Lower lobe of right lung (tissue), 2 donors: ENCODE measurements at regions not wholly inside any gene's neighbourhood (a gene's known extent, or its start where the extent isn't known, plus 50 kb on each side); places are given as distances from the start of the nearest gene placed in this dataset.
A peak's percentile ranks its signal among the peaks of the same experiment; 100 is the strongest.

Experiments
- ATAC-seq, 2 donors: fragments of 200-7000 bp; cut with Tn5 transposase; one replicate each; pipeline ENCODE4 v1.9.1; 2020 to 2022; ENCODE audit warnings: mild to moderate bottlenecking in 2 of 2, moderate library complexity in 2 of 2
- DNase-seq: peaks from one replicate; pipeline ENCODE4 v3.0.0-alpha.2; 2020
- H3K27ac ChIP-seq: fragments of 200-600 bp; one replicate; pipeline ENCODE4 v1.8.0; 2022
- H3K27me3 ChIP-seq: fragments of 200-600 bp; one replicate; pipeline ENCODE4 v1.8.0; 2022; ENCODE audit warnings: low read depth
- H3K36me3 ChIP-seq: fragments of 200-600 bp; one replicate; pipeline ENCODE4 v1.8.0; 2022; ENCODE audit warnings: mild to moderate bottlenecking
- H3K4me1 ChIP-seq: fragments of 200-600 bp; one replicate; pipeline ENCODE4 v1.8.0; 2022
- H3K4me3 ChIP-seq: fragments of 200-600 bp; one replicate; pipeline ENCODE4 v1.8.0; 2022; ENCODE audit warnings: mild to moderate bottlenecking
- H3K9me3 ChIP-seq: fragments of 200-600 bp; one replicate; pipeline ENCODE4 v1.8.0; 2022
- intact Hi-C: fragments of 100-400 bp; cut with DNase I; formaldehyde crosslinking; loops from one replicate; pipeline ENCODE4 v1.11.0; 2022
- TF ChIP-seq, protein P1 (sequence below): fragments of 200-600 bp; IDR thresholded peaks from one replicate; pipeline ENCODE4 v1.8.0; 2022; ENCODE audit warnings: antibody characterized with exemption, mild to moderate bottlenecking
- donor health status: DM: no; HTN: yes; CAD: no; lungs with severe emphysema.

DNA sequence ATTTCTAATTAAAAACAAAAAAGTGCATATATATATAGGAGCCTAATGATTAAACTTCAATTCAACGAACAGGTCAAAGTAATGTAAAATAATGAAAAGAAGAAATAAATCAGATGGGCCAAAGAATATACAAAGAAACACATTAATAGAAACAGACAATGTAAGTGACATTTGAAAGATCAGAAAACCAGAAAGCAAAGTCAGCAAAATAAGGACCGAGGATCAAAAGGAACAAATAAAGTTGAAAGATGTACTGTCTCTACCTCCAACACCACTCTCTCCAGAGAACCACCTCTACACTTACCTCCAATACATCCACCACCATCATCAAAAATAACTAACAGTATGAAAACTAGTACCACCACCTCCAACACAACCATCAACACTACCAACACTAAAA is 1226.3 kb upstream of the NCAM2 start:
- intact Hi-C loops, result no loop called here
- Histone ChIP-seq H3K27ac (no peak overlapping the region), H3K4me3 (no peak overlapping the region), H3K4me1 (no peaks in the 10 kb centered on the region), H3K9me3 (no peaks in the 10 kb centered on the region), H3K36me3 (no peaks in the 10 kb centered on the region), H3K27me3 (no peaks in the 10 kb centered on the region)
- DNase-seq, result no peak
- TF ChIP-seq, protein P1, sequence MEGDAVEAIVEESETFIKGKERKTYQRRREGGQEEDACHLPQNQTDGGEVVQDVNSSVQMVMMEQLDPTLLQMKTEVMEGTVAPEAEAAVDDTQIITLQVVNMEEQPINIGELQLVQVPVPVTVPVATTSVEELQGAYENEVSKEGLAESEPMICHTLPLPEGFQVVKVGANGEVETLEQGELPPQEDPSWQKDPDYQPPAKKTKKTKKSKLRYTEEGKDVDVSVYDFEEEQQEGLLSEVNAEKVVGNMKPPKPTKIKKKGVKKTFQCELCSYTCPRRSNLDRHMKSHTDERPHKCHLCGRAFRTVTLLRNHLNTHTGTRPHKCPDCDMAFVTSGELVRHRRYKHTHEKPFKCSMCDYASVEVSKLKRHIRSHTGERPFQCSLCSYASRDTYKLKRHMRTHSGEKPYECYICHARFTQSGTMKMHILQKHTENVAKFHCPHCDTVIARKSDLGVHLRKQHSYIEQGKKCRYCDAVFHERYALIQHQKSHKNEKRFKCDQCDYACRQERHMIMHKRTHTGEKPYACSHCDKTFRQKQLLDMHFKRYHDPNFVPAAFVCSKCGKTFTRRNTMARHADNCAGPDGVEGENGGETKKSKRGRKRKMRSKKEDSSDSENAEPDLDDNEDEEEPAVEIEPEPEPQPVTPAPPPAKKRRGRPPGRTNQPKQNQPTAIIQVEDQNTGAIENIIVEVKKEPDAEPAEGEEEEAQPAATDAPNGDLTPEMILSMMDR, result no peak
- ATAC-seq, result no peak

DNA sequence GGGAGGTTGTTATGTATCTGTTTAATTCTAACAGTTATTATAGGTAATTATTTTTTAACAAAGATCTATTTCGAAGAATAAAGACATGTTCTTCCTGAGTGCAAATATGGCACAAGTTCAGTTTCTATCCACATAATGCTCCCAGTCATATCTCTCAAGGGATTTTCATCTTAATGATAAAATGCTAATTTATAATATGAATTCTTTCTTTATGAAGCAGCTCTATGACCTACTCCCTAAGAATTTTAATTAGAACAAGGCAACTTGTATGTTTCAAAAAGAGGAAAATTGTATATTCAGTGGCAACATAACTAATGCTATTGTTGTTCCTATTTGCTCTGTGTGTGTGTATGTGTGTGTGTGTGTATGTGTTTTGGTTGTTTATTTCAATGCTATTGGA is 1222.1 kb upstream of the NCAM2 start:
- ATAC-seq (no peak), DNase-seq (no peak)
- no peaks in the 10 kb centered on the region for H3K36me3 ChIP-seq
- H3K4me3 ChIP-seq, result no peak overlapping the region
- TF ChIP-seq, protein P1, result no peak
- no peaks in the 10 kb centered on the region for H3K9me3 ChIP-seq
- H3K27me3 ChIP-seq, result no peaks in the 10 kb centered on the region
- H3K27ac ChIP-seq, result no peak overlapping the region
- intact Hi-C loops, result no loop called here
- H3K4me1 ChIP-seq, result no peaks in the 10 kb centered on the region

DNA sequence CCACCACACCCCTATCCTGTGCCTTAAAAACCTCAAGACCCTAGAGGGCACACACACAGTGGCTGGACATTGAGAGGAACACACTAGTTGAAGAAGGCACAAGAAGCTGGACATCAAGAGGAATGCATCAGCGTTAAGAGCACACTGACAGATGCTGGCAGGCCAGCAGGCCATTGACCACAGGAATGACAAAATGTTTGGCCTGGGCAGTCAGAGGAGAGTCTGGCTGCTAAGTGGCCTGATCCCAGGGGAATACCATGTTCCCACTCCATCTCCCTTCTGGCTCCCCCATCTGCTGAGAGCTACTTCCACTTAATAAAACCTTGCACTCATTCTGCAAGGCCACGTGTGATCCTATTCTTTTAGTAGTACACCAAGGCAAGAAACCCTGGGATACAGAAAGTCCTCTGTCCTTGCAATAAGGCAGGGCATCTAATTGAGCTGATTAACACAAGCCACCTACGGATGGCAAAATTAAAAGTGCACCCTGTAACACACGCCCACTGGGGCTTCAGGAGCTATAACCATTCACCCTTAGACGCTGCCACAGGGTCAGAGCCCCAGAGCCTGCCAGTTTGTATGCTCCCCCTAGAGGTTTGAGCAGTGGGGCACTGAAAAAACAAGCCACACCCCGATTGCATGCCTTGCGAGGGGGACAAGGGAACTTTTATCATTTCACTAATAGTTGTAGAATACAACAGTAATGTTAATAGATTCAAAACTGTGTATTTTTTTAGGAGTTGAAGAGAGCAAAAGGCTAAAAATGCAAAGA is 1216.1 kb upstream of the NCAM2 start:
- TF ChIP-seq, protein P1, result no peak
- Histone ChIP-seq H3K4me3 (no peak overlapping the region), H3K36me3 (no peaks in the 10 kb centered on the region), H3K9me3 (no peaks in the 10 kb centered on the region), H3K27ac (no peak overlapping the region), H3K27me3 (no peaks in the 10 kb centered on the region), H3K4me1 (no peaks in the 10 kb centered on the region)
- ATAC-seq, result no peak
- intact Hi-C loops, result no loop called here
- no peak for DNase-seq

DNA sequence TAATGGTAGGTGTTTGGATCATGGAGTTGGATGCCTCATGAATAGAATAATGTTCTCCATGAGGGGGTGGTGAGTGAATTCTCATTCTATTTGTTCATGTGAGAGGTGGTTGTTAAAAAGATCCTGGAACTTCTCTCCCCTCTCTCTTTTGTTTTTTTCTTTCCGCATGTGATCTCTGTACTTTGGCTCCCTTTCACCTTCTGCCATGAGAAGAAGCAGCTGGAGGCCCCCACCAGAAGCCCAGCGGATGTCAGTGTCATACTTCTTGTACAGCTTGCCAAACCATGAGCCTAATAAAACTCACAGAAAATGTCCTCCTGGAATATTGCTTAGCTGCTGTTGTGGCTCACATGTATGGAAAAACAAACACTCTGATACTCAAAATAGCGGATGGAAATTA is 1212.3 kb upstream of the NCAM2 start:
- ATAC-seq, result no peak
- no peak overlapping the region for H3K4me3 ChIP-seq
- no peak for DNase-seq
- no peaks in the 10 kb centered on the region for H3K9me3 ChIP-seq
- no peaks in the 10 kb centered on the region for H3K27me3 ChIP-seq
- no peaks in the 10 kb centered on the region for H3K4me1 ChIP-seq
- H3K27ac ChIP-seq, result no peak overlapping the region
- no peaks in the 10 kb centered on the region for H3K36me3 ChIP-seq
- intact Hi-C loops, result no loop called here
- TF ChIP-seq, protein P1, result no peak

DNA sequence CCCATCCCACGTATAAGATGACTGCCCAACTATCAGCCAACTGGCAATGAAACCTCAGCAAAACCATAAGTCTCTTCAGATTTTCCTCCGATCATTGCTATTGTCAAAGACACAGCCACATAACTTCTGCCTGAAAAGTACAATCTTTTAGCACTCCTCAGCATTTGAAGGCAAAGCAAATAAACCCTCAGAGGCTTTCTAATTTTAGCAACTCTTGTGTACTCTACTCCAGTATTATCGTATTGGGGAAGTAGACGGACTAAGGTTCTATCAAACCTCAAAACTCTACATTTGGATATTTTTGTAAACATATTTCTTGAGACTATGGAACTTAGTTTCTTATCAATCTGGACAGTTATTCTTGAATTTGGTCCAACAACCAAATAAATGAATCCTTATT is 1206.2 kb upstream of the NCAM2 start:
- H3K9me3 ChIP-seq, result no peaks in the 10 kb centered on the region
- peak in 1 of 2 donors; percentile 46 for ATAC-seq
- H3K4me1 ChIP-seq, result no peaks in the 10 kb centered on the region
- no peak overlapping the region for H3K4me3 ChIP-seq
- TF ChIP-seq, protein P1, result no peak
- no peaks in the 10 kb centered on the region for H3K27me3 ChIP-seq
- intact Hi-C loops, result no loop called here
- H3K36me3 ChIP-seq, result no peaks in the 10 kb centered on the region
- no peak overlapping the region for H3K27ac ChIP-seq
- DNase-seq, result no peak
